ENCODE measurements at regions not wholly inside any gene's neighbourhood (a gene's known extent, or its start where the extent isn't known, plus 50 kb on each side); places are given as distances from the start of the nearest gene placed in this dataset.
A peak's percentile ranks its signal among the peaks of the same experiment; 100 is the strongest.
"Not testable (repeated sequence)": the region's sequence is repeated elsewhere in the genome, so short reads cannot be mapped to it uniquely, and the experiment has no call there.

- peak; percentile 58 for DNase-seq
Measured at GRCh38 chr19:34041925-34042521, 130.3 kb upstream of the LSM14A start.

GRCh38 chr19:34044021-34044420 is 128.3 kb upstream of the LSM14A start:
- DNase-seq = no peak

- no peak for DNase-seq
Measured at GRCh38 chr19:34049944-34050343, 122.4 kb upstream of the LSM14A start.

- DNase-seq = not testable (repeated sequence)
Measured at GRCh38 chr19:34050430-34050829, 121.9 kb upstream of the LSM14A start.

- DNase-seq = no peak
Measured at GRCh38 chr19:34051255-34051654, 121.0 kb upstream of the LSM14A start.

GRCh38 chr19:34057155-34057554 is 115.1 kb upstream of the LSM14A start:
- no peak for DNase-seq

- no peak for DNase-seq
Measured at GRCh38 chr19:34066007-34066643, 106.2 kb upstream of the LSM14A start.

GRCh38 chr19:34067861-34068271 is 104.4 kb upstream of the LSM14A start:
- no peak for DNase-seq

- DNase-seq = no peak
Measured at GRCh38 chr19:34075661-34076091, 96.6 kb upstream of the LSM14A start.

- DNase-seq = no peak
Measured at GRCh38 chr19:34082289-34083077, 89.8 kb upstream of the LSM14A start.

- no peak for DNase-seq
Measured at GRCh38 chr19:34084396-34085145, 87.7 kb upstream of the LSM14A start.

GRCh38 chr19:34085336-34085735 is 87.0 kb upstream of the LSM14A start:
- DNase-seq = no peak

GRCh38 chr19:34088292-34088691 is 84.0 kb upstream of the LSM14A start:
- DNase-seq = no peak

GRCh38 chr19:34089566-34089965 is 82.7 kb upstream of the LSM14A start:
- DNase-seq = no peak

GRCh38 chr19:34094960-34095359 is 77.3 kb upstream of the LSM14A start:
- DNase-seq = no peak

GRCh38 chr19:34095411-34095810 is 76.9 kb upstream of the LSM14A start:
- not testable (repeated sequence) for DNase-seq

- no peak for DNase-seq
Measured at GRCh38 chr19:34096020-34096915, 76.0 kb upstream of the LSM14A start.

- no peak for DNase-seq
Measured at GRCh38 chr19:34104096-34104495, 68.2 kb upstream of the LSM14A start.

- DNase-seq = no peak
Measured at GRCh38 chr19:34104557-34104956, 67.7 kb upstream of the LSM14A start.

- DNase-seq = no peak
Measured at GRCh38 chr19:34109596-34109995, 62.7 kb upstream of the LSM14A start.

GRCh38 chr19:34118879-34119748 is 53.2 kb upstream of the LSM14A start:
- no peak for DNase-seq

Data from effector CD8-positive, alpha-beta T cell (primary cell).